HS-5 (cell line): ENCODE measurements at regions not wholly inside any gene's neighbourhood (a gene's known extent, or its start where the extent isn't known, plus 50 kb on each side); places are given as distances from the start of the nearest gene placed in this dataset.
"Not testable (repeated sequence)": the region's sequence is repeated elsewhere in the genome, so short reads cannot be mapped to it uniquely, and the experiment has no call there.

Source experiments
- DNase-seq: peaks from one replicate; pipeline ENCODE4 v3.0.0-alpha.2; 2012; ENCODE audit warnings: low read depth

DNA sequence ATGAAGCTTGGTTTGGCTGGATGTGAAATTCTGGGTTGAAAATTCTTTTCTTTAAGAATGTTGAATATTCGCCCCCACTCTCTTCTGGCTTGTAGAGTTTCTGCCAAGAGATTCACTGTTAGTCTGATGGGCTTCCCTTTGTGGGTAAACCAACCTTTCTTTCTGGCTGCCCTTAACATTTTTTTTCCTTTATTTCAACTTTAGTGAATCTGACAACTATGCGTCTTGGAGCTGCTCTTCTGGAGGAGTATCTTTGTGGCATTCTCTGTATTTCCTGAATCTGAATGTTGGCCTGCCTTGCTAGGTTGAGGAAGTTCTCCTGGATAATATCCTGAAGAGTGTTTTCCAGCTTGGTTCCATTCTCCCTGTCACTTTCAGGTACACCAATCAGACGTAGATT, 751.2 kb upstream of the MEF2C start:
- DNase-seq, result not testable (repeated sequence)

DNA sequence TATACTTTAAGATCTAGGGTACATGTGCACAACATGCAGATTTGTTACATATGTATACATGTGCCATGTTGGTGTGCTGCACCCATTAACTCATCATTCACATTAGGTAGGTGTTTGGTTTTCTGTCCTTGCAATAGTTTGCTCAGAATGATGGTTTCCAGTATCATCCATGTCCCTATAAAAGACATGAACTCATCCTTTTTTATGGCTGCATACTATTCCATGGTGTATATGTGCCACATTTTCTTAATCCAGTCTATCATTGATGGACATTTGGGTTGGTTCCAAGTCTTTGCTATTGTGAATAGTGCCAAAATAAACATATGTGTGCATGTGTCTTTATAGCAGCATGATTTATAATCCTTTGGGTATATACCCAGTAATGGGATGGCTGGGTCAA, 747.1 kb upstream of the MEF2C start:
- DNase-seq, result not testable (repeated sequence)

DNA sequence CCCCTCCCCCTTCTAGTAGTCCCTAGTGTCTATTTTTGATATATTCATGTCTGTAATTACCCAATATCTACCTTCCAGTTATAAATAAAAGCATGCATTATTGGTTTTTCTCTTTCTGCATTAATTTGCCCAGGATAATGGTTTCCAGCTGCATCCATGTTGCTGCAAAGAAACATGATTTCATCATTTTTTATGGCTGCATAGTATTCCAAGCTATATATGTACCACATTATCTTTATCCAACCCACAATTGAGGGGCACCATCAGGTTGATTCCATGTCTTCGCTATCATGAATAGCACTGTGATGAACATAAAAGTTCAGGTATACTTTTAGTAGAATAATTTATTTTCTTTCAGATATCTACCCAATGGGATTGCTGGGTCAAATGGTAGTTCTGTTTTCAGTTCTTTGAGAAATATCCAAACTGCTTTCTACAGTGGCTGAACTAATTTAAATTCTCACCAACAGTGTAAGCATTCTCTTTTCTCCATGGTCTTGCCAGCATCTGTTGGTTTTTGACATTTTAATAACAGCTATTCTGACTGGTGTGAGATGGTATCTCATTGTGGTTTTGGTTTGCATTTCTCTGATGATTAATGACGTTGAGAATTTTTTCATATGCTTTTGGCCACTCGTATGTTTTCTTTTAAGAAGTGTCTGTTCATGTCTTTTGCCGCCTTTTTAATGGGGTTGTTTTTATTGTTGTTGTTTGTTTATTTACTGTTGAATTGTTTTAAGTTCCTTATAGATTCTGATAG, 746.1 kb upstream of the MEF2C start:
- no peak for DNase-seq

DNA sequence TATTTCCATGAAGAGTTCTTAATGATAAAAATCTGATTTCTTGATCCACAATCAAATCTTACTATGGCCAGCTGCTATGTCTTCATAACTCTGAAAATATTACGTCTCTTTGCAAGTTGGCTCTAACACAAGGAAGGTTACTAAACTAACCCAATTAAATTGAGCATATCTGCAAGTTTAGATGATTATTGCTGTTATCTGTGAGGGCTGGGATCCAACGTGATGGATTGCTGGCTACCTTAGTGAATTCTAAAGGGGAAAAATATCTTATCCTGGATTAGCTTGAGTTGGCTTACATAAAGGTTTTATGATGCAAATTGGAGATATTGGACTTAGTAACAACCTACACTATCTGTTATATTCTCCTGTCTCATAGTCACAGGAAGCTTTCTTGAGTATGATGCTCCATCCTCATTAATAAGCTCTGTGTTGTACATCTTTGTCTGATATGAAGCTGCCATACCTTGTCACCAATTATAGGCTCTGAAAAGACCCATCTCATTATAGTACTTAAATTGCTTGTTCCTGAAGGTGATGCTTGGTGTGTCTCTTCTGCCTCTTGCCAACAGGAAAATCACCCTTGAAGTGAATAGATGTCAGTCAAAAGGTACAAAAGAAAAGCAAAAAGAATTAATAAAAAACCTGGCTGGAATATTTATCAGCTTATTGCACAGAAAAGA, 733.0 kb upstream of the MEF2C start:
- no peak for DNase-seq

DNA sequence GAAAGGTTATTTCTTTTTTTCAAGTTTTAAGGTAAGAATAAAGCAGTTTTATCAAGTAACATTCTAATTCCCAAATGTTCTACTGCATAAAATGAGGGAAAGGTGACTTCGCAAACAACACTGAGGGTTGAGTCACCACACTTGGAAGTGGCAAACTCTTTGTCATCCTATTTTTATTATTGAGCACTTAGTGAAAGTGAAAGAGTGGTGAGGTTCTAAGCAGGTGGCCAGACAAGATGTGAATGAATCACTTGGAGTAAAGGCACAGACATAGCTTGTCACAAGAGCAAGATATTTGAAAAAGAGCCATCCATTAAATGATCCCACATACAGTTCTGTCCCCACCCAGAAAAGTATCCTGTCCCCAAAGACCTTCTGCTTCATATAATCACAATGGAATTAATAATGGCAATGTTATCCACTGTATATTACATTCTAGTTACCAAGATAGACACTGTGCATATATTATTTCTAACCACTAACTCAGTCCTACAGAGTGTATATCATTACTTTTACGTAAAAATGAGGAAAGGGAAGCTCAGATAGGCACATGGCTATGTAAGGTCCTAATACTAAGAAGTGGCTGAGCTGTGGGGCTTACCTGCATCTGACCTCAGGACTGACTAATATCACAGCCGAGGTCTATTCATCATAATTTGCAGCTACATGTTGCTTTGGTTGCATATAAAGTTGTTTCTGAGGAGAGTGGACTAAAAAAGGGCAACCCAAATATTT, 730.4 kb upstream of the MEF2C start:
- no peak for DNase-seq

DNA sequence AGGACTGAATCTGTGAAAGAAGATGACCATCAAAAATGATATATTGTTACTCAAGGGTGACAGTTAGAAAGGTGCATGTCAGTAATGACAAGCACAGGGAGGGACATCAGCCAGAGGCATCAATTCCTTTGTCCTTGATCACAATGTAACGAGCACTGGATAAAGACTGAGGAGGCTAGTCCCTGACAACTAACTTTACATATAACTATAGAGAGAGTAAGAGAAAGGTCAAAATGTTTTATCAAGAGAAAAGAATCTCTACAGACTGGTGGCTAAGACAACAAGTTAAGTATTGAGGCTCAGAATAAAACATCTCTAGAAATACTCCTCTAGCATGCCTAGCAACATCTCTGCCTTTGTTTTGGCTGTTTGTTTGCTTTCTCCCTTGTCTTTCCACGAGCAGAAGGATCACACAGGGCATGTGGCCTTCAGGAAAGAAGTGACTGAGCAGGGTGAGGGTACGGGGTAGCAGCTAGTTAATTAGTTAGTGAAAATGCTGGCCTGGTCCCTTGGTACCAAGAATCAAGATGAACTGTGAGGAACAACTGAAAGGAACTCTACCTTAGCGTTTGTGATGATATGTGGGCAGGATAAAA, 724.1 kb upstream of the MEF2C start:
- DNase-seq, result no peak

DNA sequence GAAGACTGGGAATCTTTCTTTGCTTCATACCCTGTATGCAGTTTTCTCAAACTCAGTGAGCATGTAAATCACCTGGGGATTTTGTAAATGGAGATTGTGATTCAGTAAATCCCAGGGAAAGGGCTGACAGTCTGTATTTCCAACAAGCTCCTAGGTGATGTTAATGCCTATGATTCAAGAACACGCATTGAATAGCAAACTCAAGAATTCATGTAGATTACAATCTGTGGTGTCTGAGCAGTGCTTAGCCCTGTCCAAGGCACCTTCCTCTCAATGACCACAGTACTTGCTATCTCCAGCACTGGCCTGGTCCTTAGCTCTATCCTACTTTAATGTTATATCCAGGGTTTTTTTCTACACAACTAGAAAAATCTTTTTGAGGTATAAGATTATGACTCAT, 721.4 kb upstream of the MEF2C start:
- no peak for DNase-seq

DNA sequence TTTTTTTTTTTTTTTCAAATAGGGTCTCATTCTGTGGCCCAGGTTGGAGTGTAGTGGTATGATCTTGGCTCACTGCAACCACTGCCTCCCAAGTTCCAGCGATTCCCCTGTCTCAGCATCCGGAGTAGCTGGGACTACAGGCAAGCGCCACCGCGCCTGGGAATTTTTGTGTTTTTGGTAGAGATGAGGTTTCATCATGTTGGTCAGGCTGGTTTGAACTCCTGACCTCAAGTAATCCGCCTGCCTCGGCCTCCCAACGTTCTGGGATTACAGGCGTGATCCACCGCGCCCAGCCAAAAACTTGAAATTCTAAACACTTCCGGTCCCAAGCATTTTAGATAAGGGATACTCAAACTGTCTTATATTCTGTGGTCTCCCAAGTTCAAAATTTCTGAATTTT, 718.9 kb upstream of the MEF2C start:
- DNase-seq, result no peak

DNA sequence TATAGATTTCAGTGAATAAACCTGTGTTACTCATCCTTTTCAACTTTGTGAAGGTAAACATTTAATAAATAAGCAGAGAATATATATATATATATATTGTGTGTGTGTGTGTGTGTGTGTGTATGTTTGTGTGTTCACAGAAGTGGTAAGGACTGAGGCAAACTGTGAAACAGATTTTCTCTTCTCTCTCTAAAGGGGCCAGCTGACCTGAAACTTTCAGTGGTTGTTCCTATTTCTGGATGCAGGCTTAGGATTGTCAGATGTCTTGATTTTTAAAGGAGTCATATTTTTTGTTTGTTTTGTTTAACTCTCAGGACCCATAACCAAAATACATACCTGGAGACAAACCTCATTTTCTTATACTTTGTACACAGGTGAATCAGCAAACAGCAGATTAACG, 714.9 kb upstream of the MEF2C start:
- no peak for DNase-seq

DNA sequence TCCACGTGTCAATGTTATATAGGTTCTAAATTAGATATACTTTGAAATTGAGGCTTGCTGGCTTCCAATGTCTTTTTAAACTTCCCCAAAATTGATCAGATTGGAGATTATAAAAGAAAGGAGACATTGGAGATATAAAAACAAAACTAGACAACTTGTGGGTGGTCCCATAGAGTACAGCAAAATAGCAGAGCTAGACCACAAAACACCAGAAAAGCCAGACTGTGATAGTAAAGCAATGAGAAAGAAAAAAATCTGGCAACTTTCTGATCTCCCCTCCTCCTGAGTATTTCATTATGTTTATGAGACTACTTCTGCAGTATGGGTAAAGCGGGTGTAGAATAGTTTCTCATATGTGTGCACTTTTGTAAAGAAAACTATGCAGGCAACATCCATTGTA, 713.8 kb upstream of the MEF2C start:
- no peak for DNase-seq

DNA sequence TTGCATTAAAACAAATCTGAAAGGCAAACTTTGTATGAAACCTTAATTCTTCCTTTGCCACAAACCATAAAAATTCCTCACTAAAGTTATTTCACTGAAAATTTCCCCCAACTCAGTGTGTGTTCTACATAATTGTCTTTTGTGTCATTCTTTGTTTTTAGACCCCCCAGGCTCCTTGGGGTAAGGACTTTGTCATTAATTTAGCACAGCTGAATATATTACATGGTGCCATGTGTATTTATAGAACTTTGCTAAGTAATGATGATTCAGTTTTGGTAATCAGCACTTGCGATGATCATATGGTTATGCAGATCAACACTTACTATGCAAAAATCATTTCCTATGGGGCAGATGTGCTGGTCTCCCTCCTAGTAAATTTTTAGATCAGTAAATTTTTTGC, 712.1 kb upstream of the MEF2C start:
- DNase-seq, result no peak

DNA sequence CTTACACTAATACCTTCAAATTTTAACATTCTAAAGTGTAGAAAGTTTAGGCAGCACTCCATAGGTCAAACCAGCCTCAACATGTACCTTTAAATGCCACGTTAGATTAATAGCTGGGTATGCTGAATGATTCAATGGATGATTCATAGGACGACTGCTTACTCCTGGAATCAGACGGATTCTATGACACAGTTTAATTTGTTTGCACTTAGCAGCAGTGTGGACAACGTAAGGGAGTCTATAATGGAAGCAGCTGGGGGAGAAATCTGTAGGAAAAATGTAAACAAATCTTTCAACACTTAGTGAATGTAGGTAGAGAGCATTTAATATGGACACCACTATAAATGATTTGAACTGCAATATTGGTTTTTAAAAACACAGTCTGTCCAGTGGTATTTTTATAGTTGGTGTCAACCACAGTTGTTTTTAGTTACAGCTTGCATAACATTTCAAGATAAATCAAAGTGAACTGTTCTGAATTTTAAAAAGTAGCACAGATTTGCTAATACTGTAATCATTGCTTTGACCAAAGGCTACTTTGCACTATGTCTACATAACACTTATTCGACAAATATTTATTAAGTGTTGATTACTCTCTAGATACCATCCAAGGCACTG, 701.5 kb upstream of the MEF2C start:
- DNase-seq, result peak; percentile 65

DNA sequence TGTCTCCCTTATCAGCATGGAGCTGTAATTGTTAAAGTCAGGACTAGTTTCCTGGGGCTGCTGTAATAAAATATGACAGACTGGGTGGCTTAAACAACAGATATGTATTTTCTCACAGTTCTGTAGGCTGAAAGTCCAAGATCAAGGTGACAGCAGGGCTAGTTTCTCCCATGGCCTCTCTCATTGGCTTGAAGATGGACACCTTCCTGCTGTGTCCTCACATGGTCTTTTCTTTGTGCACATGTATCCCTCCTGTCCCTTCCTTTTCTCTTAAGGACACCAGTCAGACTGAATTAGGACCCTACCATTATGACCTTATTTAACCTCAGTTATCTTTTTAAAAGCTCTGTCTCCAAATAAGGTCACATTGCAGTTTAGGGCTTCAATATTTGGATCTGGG, 700.5 kb upstream of the MEF2C start:
- DNase-seq, result no peak

DNA sequence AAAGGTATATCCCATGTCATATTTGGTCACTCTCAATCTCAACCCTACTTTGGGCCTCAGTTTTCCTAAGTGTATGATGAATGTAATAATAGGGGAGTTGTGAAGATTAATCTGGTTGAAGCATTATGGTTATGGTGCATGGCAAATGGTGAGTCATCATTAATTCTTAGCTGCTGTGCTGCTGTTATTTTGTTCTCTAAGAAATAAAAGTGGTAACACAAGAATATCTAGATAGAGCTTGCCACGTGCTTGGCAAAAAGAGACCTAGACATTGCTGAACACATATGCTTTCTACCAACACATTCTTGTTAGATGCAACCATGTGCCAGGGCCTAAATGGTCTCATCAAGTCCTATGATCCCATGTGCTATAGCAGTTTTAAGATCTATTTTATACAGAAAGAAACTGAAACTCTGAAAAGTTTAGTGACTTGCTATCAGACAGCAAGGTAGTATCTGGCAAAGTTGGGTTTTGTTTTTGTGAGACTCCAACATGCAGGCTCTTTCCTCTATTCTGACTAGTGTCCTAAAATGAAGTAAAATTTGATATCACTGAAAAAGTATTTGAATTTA, 699.9 kb upstream of the MEF2C start:
- no peak for DNase-seq

DNA sequence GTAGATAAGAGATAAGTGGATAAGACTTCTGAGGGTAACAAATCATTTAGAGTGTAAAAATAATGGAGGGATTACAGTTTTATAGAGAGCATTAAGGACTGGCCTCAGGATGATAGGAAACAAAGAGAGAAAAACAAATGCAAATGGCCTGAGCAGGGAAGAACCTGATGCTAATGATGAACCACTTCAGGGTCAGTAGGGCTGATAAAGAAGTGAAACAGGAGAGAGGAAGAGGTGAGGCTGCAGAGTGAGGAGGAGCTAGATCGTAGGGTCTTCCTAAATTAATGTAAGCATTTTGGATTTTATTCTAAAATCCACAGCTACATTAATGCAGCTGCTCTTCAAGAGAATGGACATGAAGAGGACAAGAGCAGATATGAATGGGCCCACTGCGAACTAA, 698.0 kb upstream of the MEF2C start:
- no peak for DNase-seq

DNA sequence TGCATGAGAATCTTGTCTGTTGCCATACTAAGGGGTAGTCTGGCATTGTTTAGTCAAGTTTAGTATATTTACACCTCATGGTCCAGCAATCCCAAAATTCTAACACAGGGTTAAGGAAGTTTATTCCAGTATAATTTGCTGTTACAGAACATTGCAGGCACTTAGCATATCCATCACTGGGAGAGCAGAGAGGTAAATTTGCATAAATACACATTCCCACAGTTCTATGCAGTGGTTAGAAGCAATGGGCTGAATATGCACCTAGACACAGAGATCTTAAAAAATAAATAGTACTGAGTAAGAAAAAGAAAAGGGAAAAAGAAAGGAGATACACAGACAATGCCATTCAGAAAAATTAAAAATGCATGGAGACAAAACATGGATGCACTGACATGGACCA, 692.3 kb upstream of the MEF2C start:
- DNase-seq, result no peak

DNA sequence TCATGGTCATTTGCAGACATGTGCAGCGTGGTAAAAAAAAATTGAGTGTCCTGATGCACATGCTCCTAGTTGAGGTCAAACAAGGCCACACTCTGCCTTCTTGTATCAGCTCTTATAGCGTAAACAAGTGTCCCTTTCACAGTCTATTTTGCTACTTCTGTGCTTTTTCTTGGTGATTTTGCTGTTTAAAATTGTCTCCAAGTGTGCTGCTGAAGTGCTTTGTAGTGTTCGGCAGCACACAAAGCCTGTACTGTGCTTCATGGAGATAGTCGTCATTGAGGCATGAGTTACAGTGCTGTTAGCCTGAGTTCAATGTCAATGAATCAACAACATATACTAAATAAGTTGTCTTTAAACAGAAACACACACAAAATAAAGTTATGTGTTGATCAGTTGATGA, 690.4 kb upstream of the MEF2C start:
- DNase-seq, result no peak

DNA sequence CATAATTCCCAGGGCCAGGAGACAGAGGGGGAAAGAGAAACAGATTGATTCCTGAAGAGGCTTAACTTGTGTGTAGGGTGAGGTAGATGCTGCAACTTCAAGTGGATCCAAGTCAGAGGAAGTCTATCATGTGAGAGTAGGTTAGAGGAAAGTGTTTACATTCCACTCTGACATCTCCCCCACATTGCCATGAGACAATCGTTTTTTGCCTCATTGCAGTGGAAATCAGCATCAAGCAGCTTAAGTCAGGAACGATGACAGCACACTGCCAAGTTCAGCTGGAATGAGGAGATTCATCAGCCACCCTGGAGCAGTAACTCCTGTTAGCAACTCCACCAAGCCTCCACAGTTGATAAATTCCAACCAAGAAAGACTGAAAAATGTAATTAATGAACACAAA, 689.7 kb upstream of the MEF2C start:
- no peak for DNase-seq

DNA sequence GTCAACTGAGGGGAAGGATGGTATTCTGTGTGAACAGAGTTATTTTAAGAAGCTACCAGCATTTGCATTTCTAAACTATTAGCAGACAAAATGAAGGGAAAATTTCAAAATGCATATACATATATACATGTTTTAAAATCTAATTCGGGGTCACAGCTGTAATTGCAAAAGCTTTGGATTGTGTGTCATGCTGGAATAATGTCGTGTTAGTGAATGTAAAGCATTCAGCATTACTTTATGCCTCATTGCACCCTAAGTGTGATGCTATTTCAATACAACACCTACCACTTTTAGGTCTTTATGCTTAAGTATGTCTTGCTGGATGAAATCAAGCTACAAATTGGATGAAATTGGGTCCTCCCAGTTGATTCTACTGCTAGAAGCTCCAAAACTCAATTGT, 687.6 kb upstream of the MEF2C start:
- no peak for DNase-seq

DNA sequence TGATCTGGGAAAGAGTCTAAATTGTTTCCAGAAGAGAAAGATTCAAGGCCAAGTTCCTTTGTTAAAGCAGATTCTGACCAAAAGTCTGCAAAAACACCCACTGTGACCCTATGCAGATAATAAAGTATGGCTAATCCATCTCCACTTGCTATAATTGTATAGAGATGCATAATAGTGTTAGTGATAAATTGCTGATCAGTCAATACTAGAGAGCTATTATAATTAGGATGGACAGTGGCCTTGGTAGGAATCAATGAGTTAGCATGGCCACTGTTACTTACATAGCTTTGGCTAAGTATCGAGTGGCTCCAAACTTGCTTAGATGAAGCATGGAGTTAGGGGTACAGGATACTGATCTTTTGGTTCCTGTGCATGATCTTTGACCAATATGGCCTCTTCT, 683.4 kb upstream of the MEF2C start:
- DNase-seq, result no peak

DNA sequence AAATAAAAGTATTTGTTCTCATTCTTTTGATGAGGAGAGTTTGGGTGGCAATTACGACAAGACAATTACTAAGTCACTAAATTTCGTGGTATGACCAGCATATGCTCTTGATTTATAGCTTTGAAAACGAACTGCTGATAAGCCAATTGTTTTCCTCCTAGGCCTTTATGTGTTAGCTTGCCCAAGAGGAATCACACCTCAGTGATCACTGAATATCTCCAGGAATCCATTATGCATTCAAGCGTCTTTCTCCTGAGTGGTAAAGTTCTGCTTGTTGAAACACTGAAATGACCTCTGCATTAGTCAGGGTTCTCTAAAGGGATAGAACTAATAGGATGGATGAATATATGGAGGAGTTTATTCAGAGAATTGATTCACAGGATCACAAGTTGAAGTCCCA, 677.7 kb upstream of the MEF2C start:
- DNase-seq, result no peak
